PFSK-1 (cell line): ENCODE measurements at regions not wholly inside any gene's neighbourhood (a gene's known extent, or its start where the extent isn't known, plus 50 kb on each side); places are given as distances from the start of the nearest gene placed in this dataset.

Experiments
- FOXP2 ChIP-seq: optimal IDR thresholded peaks from 2 replicates; pipeline ENCODE3; 2011; ENCODE audit warnings: borderline replicate concordance, control low read depth, inconsistent platforms; ENCODE audit not compliant: insufficient read depth; ENCODE audit errors: extremely low read length, extremely low read depth
- POLR2AphosphoS5 ChIP-seq: IDR thresholded peaks from 2 replicates; pipeline ENCODE4 v1.6.1; 2012; ENCODE audit warnings: low read depth, mild to moderate bottlenecking, control low read depth, low read length, moderate library complexity
- SIN3A ChIP-seq: IDR thresholded peaks from 2 replicates; pipeline ENCODE4 v1.6.1; 2012; ENCODE audit warnings: mild to moderate bottlenecking, low read length, moderate library complexity, borderline replicate concordance; ENCODE audit not compliant: insufficient read depth
- TF ChIP-seq, protein P1 (sequence below), 2 experiments: IDR thresholded peaks; 2 replicates each; pipeline versions ENCODE4 v1.6.1 to v1.8.0; 2011 to 2012; ENCODE audit warnings: low read depth in 2 of 2, low read length in 2 of 2, control low read depth in 1 of 2, inconsistent platforms in 1 of 2, mild to moderate bottlenecking in 1 of 2, moderate library complexity in 1 of 2; ENCODE audit not compliant: insufficient read depth in 1 of 2

DNA sequence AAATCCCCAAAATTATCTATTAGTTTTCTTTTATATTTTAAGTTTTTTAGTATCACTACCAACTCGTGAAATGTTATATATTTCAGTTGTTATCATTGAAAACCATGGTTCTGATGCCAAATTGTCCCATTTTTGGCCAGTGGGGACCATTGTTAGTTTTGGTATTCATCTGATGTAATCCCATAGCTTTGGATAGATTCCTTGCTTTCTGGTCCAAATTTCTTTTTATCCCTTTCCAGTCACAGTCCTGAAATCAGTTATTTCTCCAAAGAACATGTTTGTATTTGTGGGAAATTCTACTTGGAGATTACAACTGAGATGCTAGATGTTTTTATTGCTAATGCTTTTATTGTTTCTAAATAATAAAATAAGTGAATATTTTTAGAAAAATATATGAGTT is 976.8 kb upstream of the CRIM1 start:
- no peak for TF ChIP-seq FOXP2
- no peak for TF ChIP-seq POLR2AphosphoS5
- TF ChIP-seq, protein P1, sequence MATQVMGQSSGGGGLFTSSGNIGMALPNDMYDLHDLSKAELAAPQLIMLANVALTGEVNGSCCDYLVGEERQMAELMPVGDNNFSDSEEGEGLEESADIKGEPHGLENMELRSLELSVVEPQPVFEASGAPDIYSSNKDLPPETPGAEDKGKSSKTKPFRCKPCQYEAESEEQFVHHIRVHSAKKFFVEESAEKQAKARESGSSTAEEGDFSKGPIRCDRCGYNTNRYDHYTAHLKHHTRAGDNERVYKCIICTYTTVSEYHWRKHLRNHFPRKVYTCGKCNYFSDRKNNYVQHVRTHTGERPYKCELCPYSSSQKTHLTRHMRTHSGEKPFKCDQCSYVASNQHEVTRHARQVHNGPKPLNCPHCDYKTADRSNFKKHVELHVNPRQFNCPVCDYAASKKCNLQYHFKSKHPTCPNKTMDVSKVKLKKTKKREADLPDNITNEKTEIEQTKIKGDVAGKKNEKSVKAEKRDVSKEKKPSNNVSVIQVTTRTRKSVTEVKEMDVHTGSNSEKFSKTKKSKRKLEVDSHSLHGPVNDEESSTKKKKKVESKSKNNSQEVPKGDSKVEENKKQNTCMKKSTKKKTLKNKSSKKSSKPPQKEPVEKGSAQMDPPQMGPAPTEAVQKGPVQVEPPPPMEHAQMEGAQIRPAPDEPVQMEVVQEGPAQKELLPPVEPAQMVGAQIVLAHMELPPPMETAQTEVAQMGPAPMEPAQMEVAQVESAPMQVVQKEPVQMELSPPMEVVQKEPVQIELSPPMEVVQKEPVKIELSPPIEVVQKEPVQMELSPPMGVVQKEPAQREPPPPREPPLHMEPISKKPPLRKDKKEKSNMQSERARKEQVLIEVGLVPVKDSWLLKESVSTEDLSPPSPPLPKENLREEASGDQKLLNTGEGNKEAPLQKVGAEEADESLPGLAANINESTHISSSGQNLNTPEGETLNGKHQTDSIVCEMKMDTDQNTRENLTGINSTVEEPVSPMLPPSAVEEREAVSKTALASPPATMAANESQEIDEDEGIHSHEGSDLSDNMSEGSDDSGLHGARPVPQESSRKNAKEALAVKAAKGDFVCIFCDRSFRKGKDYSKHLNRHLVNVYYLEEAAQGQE (IDR thresholded peaks at IDR 0.05; ENCODE audit: insufficient read depth in 1 of 2, low read depth in 2 of 2, low read length in 2 of 2), result no peak
- no peak for TF ChIP-seq SIN3A
